Activated CD4-positive, alpha-beta T cell treated with anti-CD3 and anti-CD28 coated beads, Interleukin-2, amount 50 U/mL, for 16 hours (primary cell): ENCODE measurements at regions not wholly inside any gene's neighbourhood (a gene's known extent, or its start where the extent isn't known, plus 50 kb on each side); places are given as distances from the start of the nearest gene placed in this dataset.
"Not testable (repeated sequence)": the region's sequence is repeated elsewhere in the genome, so short reads cannot be mapped to it uniquely, and the experiment has no call there.

ENCODE experiments used
- DNase-seq: peaks from one replicate; pipeline ENCODE4 v3.0.0-alpha.2; 2020

GRCh38 chr15:81897057-81897677 lies 148.7 kb downstream of the MEX3B start:
- DNase-seq: no peak

GRCh38 chr15:81896356-81896755 lies 149.5 kb downstream of the MEX3B start:
- DNase-seq: no peak

GRCh38 chr15:81895723-81896122 lies 150.1 kb downstream of the MEX3B start:
- no peak for DNase-seq

- no peak for DNase-seq
Observed at GRCh38 chr15:81894061-81894460, 151.8 kb downstream of the MEX3B start.

- no peak for DNase-seq
Observed at GRCh38 chr15:81893182-81893835, 152.5 kb downstream of the MEX3B start.

GRCh38 chr15:81890496-81890895 lies 155.3 kb downstream of the MEX3B start:
- no peak for DNase-seq

- no peak for DNase-seq
Observed at GRCh38 chr15:81889485-81889881, 156.3 kb downstream of the MEX3B start.

- DNase-seq: no peak
Observed at GRCh38 chr15:81888748-81889484, 156.9 kb downstream of the MEX3B start.

GRCh38 chr15:81887912-81888311 lies 157.9 kb downstream of the MEX3B start:
- no peak for DNase-seq

GRCh38 chr15:81887188-81887587 lies 158.6 kb downstream of the MEX3B start:
- DNase-seq: not testable (repeated sequence)

- DNase-seq: no peak
Observed at GRCh38 chr15:81886591-81886990, 159.2 kb downstream of the MEX3B start.

- DNase-seq: no peak
Observed at GRCh38 chr15:81886080-81886479, 159.7 kb downstream of the MEX3B start.

GRCh38 chr15:81885135-81885534 lies 160.7 kb downstream of the MEX3B start:
- DNase-seq: no peak

GRCh38 chr15:81882504-81882903 lies 163.3 kb downstream of the MEX3B start:
- no peak for DNase-seq

- no peak for DNase-seq
Observed at GRCh38 chr15:81880833-81881232, 165.0 kb downstream of the MEX3B start.

GRCh38 chr15:81880314-81880713 lies 165.5 kb downstream of the MEX3B start:
- no peak for DNase-seq

- not testable (repeated sequence) for DNase-seq
Observed at GRCh38 chr15:81875717-81876116, 170.1 kb downstream of the MEX3B start.

- not testable (repeated sequence) for DNase-seq
Observed at GRCh38 chr15:81870746-81871106, 175.1 kb downstream of the MEX3B start.

- not testable (repeated sequence) for DNase-seq
Observed at GRCh38 chr15:81870062-81870745, 175.6 kb downstream of the MEX3B start.

- no peak for DNase-seq
Observed at GRCh38 chr15:81869161-81869954, 176.5 kb downstream of the MEX3B start.

- DNase-seq: no peak
Observed at GRCh38 chr15:81865850-81866537, 179.8 kb downstream of the MEX3B start.

- DNase-seq: no peak
Observed at GRCh38 chr15:81863162-81863561, 182.7 kb downstream of the MEX3B start.
